ENCODE measurements at regions not wholly inside any gene's neighbourhood (a gene's known extent, or its start where the extent isn't known, plus 50 kb on each side); places are given as distances from the start of the nearest gene placed in this dataset.

DNA sequence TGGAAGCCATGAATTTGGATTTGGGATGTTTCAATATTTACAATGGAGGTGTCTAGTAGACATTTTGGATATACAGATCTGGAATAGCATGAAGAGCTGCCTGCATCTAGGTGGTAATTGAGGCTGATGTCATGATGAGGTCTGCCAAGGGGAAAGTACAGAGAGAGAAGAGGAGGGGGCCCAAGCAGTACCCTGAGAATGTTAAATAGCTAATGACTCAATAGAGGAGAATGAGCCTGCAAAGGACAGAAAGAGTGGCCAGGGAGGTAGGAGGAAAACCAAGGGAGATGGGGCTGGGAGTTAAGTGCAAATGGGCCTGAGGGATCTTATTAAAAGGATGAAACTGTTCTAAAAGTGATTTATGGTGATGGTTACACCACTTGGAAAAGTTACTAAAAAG lies 182.2 kb upstream of the KIT start:
- TF ChIP-seq E2F4 (IDR thresholded peaks at IDR 0.05; ENCODE audit: low read depth, low read length) = no peak
- TF ChIP-seq POLR2A (IDR thresholded peaks at IDR 0.05; ENCODE audit: low read depth, low read length) = no peak
- no peak for TF ChIP-seq HDAC6 (IDR thresholded peaks at IDR 0.05; ENCODE audit: unreplicated experiment)
- TF ChIP-seq POLR2AphosphoS5 (IDR thresholded peaks at IDR 0.05; ENCODE audit: low read length) = no peak
- TF ChIP-seq SIN3A (IDR thresholded peaks at IDR 0.05; ENCODE audit: low read depth, low read length) = no peak
- no peak for TF ChIP-seq ETV6 (conservative IDR thresholded peaks at IDR 0.05 in 1 of 2, IDR thresholded peaks at IDR 0.05 in 1 of 2; ENCODE audit: borderline replicate concordance in 1 of 2, low read depth in 1 of 2)
- TF ChIP-seq PAX8 (IDR thresholded peaks at IDR 0.05) = no peak
- TF ChIP-seq, protein P1, sequence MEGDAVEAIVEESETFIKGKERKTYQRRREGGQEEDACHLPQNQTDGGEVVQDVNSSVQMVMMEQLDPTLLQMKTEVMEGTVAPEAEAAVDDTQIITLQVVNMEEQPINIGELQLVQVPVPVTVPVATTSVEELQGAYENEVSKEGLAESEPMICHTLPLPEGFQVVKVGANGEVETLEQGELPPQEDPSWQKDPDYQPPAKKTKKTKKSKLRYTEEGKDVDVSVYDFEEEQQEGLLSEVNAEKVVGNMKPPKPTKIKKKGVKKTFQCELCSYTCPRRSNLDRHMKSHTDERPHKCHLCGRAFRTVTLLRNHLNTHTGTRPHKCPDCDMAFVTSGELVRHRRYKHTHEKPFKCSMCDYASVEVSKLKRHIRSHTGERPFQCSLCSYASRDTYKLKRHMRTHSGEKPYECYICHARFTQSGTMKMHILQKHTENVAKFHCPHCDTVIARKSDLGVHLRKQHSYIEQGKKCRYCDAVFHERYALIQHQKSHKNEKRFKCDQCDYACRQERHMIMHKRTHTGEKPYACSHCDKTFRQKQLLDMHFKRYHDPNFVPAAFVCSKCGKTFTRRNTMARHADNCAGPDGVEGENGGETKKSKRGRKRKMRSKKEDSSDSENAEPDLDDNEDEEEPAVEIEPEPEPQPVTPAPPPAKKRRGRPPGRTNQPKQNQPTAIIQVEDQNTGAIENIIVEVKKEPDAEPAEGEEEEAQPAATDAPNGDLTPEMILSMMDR (IDR thresholded peaks at IDR 0.05 in 2 of 3, conservative IDR thresholded peaks at IDR 0.05 in 1 of 3; ENCODE audit: control insufficient read depth in 2 of 3, extremely low read depth in 1 of 3, insufficient read depth in 1 of 3, low read depth in 3 of 3, low read length in 3 of 3) = no peak

Measured in GM12878 (cell line).